Right lobe of liver (tissue), 4 donors: ENCODE measurements at regions not wholly inside any gene's neighbourhood (a gene's known extent, or its start where the extent isn't known, plus 50 kb on each side); places are given as distances from the start of the nearest gene placed in this dataset.

ENCODE experiments used
- CTCF ChIP-seq, 4 donors: fragments of 200-600 bp in 3 of 4; fragments of 450-650 bp in 1 of 4; IDR thresholded peaks; one replicate each; pipeline versions ENCODE4 v1.5.1 to v1.8.0; 2016 to 2022; ENCODE audit warnings: antibody characterized with exemption in 4 of 4, mild to moderate bottlenecking in 2 of 4
- POLR2A ChIP-seq: fragments of 450-650 bp; IDR thresholded peaks from one replicate; pipeline ENCODE4 v1.6.1; 2017; ENCODE audit warnings: antibody characterized with exemption, mild to moderate bottlenecking
- donor health status: DM: no; HTN: no; CAD: no.
- donor health status: DM: no; HTN: no; CAD: no.
- donor health status: DM: no; HTN: yes; CAD: no.

- TF ChIP-seq CTCF (IDR thresholded peaks at IDR 0.05): no peak
- TF ChIP-seq POLR2A: no peak
Measured at GRCh38 chr22:49716441-49716840, 111.2 kb downstream of the BRD1 start.
